Posterior cingulate gyrus (tissue), 11 donors: ENCODE measurements at regions not wholly inside any gene's neighbourhood (a gene's known extent, or its start where the extent isn't known, plus 50 kb on each side); places are given as distances from the start of the nearest gene placed in this dataset.

Experiments
- DNase-seq, 10 donors: peaks; one replicate each; pipeline versions ENCODE4 v3.0.0 to v3.0.0-alpha.2; 2020 to 2021; ENCODE audit warnings: mixed read lengths in 3 of 10
- intact Hi-C: fragments of 100-400 bp; cut with DNase I; formaldehyde crosslinking; loops from one replicate; pipeline ENCODE4 v1.15.1; 2023

- intact Hi-C loops = no loop called here
- peak in 1 of 10 donors; percentile 14 for DNase-seq
Measured at GRCh38 chr1:38452246-38452645, 405.7 kb upstream of the POU3F1 start.

GRCh38 chr1:38451541-38451993 is 405.0 kb upstream of the POU3F1 start:
- peak in 8 of 10 donors; percentile 41 to 94 (median 69) for DNase-seq

GRCh38 chr1:38448893-38449292 is 402.3 kb upstream of the POU3F1 start:
- intact Hi-C loops = no loop called here
- DNase-seq = no peak

More at GRCh38 chr1:38451541-38451993, 405.0 kb upstream of the POU3F1 start:
- intact Hi-C loops = no loop called here

GRCh38 chr1:38446936-38447335 is 400.3 kb upstream of the POU3F1 start:
- no peak for DNase-seq
- intact Hi-C loops = no loop called here

- intact Hi-C loops = no loop called here
- peak in 1 of 10 donors; percentile 67 for DNase-seq
Measured at GRCh38 chr1:38444770-38445442, 398.3 kb upstream of the POU3F1 start.

- no peak for DNase-seq
- intact Hi-C loops = no loop called here
Measured at GRCh38 chr1:38444311-38444710, 397.7 kb upstream of the POU3F1 start.

GRCh38 chr1:38440402-38440801 is 393.8 kb upstream of the POU3F1 start:
- no peak for DNase-seq
- intact Hi-C loops = no loop called here

GRCh38 chr1:38436749-38437148 is 390.2 kb upstream of the POU3F1 start:
- intact Hi-C loops = no loop called here
- no peak for DNase-seq

- DNase-seq = no peak
- intact Hi-C loops = no loop called here
Measured at GRCh38 chr1:38436006-38436405, 389.4 kb upstream of the POU3F1 start.

GRCh38 chr1:38433084-38433722 is 386.6 kb upstream of the POU3F1 start:
- intact Hi-C loops = no loop called here
- DNase-seq = no peak

GRCh38 chr1:38431535-38432376 is 385.2 kb upstream of the POU3F1 start:
- intact Hi-C loops = no loop called here
- peak in 1 of 10 donors; percentile 73 for DNase-seq

GRCh38 chr1:38430949-38431348 is 384.4 kb upstream of the POU3F1 start:
- intact Hi-C loops = no loop called here

GRCh38 chr1:38424677-38425076 is 378.1 kb upstream of the POU3F1 start:
- intact Hi-C loops = no loop called here
- DNase-seq = no peak

More at GRCh38 chr1:38430949-38431348, 384.4 kb upstream of the POU3F1 start:
- DNase-seq = no peak

- no peak for DNase-seq
- intact Hi-C loops = no loop called here
Measured at GRCh38 chr1:38420666-38421065, 374.1 kb upstream of the POU3F1 start.

GRCh38 chr1:38418195-38419030 is 371.8 kb upstream of the POU3F1 start:
- DNase-seq = peak in 2 of 10 donors; percentile 39 to 76
- intact Hi-C loops = no loop called here

GRCh38 chr1:38403667-38404066 is 357.1 kb upstream of the POU3F1 start:
- intact Hi-C loops = no loop called here

GRCh38 chr1:38402230-38402815 is 355.7 kb upstream of the POU3F1 start:
- intact Hi-C loops = no loop called here
- DNase-seq = no peak

More at GRCh38 chr1:38403667-38404066, 357.1 kb upstream of the POU3F1 start:
- DNase-seq = no peak

- intact Hi-C loops = no loop called here
- no peak for DNase-seq
Measured at GRCh38 chr1:38396606-38397005, 350.0 kb upstream of the POU3F1 start.

- DNase-seq = no peak
- intact Hi-C loops = no loop called here
Measured at GRCh38 chr1:38394303-38394702, 347.7 kb upstream of the POU3F1 start.

- DNase-seq = no peak
- intact Hi-C loops = no loop called here
Measured at GRCh38 chr1:38392861-38393260, 346.3 kb upstream of the POU3F1 start.
